IPS-18a (cell line): ENCODE measurements at regions not wholly inside any gene's neighbourhood (a gene's known extent, or its start where the extent isn't known, plus 50 kb on each side); places are given as distances from the start of the nearest gene placed in this dataset.

Experiments
- H3K27ac ChIP-seq: one replicate; pipeline ENCODE4 v1.5.1; 2013; ENCODE audit warnings: low read length
- H3K27me3 ChIP-seq: one replicate; pipeline ENCODE4 v1.6.1; 2013; ENCODE audit warnings: mild to moderate bottlenecking, low read length; ENCODE audit not compliant: control insufficient read depth, insufficient read depth
- H3K36me3 ChIP-seq: one replicate; pipeline ENCODE4 v1.6.1; 2013; ENCODE audit warnings: low read depth, low read length; ENCODE audit not compliant: control insufficient read depth
- H3K4me1 ChIP-seq: one replicate; pipeline ENCODE4 v1.6.1; 2013; ENCODE audit warnings: low read depth, low read length; ENCODE audit not compliant: control insufficient read depth
- H3K4me3 ChIP-seq: one replicate; pipeline ENCODE4 v1.5.1; 2013; ENCODE audit warnings: low read length
- H3K9ac ChIP-seq: one replicate; pipeline ENCODE4 v1.6.1; 2013; ENCODE audit warnings: mild to moderate bottlenecking, low read length, moderate library complexity
- H3K9me3 ChIP-seq: one replicate; pipeline ENCODE4 v1.6.1; 2013; ENCODE audit warnings: low read depth, low read length; ENCODE audit not compliant: control insufficient read depth

DNA sequence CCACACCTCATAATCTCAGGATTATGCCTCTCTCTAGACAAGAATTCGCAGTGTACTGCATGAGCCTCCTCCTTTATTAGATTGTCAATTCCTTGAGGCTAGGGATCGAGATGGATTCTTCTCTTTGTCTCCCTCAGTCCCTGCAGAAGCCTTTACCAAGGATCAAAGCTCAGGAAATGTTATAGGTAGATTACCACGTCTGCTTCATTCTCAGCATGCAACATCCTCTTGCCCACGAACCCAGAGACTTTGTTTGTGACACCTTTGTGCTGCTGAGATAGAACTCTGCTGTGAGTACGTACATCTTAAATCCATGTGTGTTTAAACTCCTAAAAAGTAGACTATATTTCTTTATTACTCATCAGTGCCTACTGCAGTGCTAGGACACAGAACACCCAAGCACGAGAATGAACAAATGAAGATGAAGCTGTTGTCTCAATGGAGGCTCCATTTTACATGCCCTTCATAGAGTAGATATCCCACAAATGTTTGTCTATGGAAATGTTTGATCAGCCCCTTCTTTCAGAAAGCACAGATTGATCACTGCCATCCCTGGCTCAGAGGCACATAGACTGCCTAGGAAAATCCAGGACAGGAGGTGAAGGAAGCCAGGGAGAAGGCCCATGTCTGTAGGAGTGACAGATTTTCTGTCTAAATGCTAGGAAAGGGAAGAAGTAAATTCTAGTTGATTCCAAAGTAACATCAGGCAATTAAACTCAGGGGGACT lies 98.8 kb upstream of the KLHL29 start:
- H3K36me3 ChIP-seq = no peaks in the 10 kb centered on the region
- no peaks in the 10 kb centered on the region for H3K27me3 ChIP-seq
- H3K4me1 ChIP-seq = peaks cover 19% of the 10 kb centered on the region
- no peak overlapping the region for H3K4me3 ChIP-seq
- no peak overlapping the region for H3K9ac ChIP-seq
- H3K27ac ChIP-seq = no peak overlapping the region
- no peaks in the 10 kb centered on the region for H3K9me3 ChIP-seq

DNA sequence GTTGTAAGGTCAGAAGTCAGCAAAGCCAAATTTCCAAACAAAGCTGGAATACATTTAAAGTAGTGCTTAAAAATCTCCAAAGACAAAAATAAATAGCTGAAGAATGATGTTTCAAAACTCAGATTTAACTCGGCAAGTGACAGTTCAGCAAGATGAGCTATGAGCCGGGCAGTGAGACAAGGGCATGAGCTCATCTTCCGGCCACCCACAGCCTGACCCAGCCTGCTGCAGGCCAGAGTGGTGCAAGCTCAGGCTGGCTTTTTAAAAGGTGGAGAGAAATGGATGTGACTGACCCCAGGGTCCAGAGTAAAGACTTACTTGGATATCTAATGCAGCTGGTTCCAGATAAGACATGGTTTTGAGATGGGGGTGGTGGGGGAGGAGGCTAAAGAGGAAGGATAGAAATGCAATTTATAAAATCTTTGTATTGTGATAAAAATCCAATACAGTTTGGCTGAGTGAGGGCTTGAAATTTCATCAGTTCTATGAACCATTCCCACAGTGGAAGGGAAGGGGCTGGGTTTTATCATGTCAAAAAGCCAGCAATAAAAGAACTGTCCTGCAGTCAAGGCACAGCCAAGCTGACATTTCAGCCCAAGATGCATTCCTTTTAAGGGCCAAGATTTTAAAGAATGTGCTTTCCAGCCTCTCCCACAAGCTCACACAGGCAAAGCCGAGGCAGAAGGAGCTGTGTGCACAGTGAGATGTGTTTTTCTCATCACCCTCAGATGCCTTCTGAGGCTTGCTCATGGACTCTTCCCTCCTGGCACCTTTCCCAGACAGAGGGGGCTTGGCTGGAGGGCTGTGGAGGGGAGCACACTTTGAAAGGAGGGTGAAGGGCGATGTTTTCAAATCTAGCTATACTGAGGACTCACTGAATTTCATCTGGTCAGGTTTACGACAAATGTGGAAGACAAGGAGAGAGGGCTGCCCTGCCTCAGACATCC lies 97.9 kb upstream of the KLHL29 start:
- Histone ChIP-seq H3K36me3 (no peaks in the 10 kb centered on the region), H3K4me3 (no peak overlapping the region), H3K27ac (no peak overlapping the region), H3K9ac (no peak overlapping the region), H3K4me1 (peaks cover 19% of the 10 kb centered on the region), H3K27me3 (no peaks in the 10 kb centered on the region), H3K9me3 (no peaks in the 10 kb centered on the region)

DNA sequence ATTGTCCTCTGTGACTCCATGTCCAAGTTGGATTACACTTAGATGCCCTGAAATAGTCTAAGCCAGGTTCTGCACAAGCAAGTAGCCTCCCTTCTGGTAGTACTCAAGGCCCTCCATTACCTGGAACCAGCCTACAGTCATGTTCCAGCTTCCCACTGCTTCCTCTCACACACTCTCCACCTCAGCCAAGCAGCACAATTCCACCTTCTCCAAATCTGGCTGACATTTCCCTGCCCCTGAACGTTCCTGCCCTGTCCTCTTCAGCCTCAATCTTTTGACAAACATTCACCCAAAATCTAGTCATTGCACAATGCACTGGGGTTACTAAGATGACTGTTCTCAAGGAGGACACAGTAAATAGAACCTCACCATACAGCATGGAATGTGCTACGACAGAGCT lies 95.3 kb upstream of the KLHL29 start:
- peaks cover 19% of the 10 kb centered on the region for H3K4me1 ChIP-seq
- no peaks in the 10 kb centered on the region for H3K27me3 ChIP-seq
- no peak overlapping the region for H3K9ac ChIP-seq
- H3K36me3 ChIP-seq = no peaks in the 10 kb centered on the region
- no peak overlapping the region for H3K27ac ChIP-seq
- H3K4me3 ChIP-seq = no peak overlapping the region
- H3K9me3 ChIP-seq = no peaks in the 10 kb centered on the region

DNA sequence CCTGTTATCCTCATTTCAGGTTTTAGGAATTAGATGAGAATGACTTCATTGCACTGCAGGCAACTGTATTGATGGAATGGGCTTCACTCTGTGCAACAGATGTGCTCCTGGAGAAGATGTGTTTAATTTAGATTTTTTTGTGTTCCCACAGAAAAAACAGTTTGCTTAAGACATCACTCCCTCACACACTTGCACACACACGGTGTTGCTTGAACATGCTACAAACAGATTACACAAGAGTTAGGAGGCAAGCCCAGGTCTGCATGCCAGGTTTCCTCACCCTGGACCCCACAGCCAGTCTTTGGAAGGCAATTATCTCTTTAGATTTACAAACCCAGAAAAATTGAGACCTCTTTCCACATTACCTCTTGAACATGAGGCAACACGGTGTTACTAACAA lies 93.7 kb upstream of the KLHL29 start:
- Histone ChIP-seq H3K9me3 (no peaks in the 10 kb centered on the region), H3K27ac (no peak overlapping the region), H3K4me3 (no peak overlapping the region), H3K9ac (no peak overlapping the region), H3K27me3 (no peaks in the 10 kb centered on the region), H3K4me1 (peaks cover 7% of the 10 kb centered on the region), H3K36me3 (no peaks in the 10 kb centered on the region)

DNA sequence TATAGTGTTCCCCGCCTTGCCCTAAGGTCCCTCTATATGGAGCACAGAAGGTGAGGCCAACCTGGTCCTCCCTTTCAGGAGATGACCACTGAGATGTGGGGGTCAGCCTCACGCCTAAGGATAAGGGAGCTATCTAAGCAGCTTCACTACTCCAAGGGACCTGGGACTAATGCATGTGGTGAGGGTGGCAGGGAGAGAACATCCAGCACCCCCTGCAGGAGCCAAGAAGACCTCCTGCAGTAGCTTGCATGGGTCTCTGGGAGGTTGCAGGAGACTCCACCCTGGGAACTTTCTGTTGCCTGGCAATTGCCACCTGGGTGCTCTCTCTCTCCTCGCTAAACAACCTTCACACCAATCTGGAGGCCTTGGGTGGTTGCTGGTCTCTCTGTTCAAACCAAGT lies 93.0 kb upstream of the KLHL29 start:
- no peak overlapping the region for H3K4me3 ChIP-seq
- no peaks in the 10 kb centered on the region for H3K9me3 ChIP-seq
- H3K27ac ChIP-seq = no peak overlapping the region
- H3K4me1 ChIP-seq = peaks cover 3% of the 10 kb centered on the region
- H3K9ac ChIP-seq = no peak overlapping the region
- H3K27me3 ChIP-seq = no peaks in the 10 kb centered on the region
- no peaks in the 10 kb centered on the region for H3K36me3 ChIP-seq

DNA sequence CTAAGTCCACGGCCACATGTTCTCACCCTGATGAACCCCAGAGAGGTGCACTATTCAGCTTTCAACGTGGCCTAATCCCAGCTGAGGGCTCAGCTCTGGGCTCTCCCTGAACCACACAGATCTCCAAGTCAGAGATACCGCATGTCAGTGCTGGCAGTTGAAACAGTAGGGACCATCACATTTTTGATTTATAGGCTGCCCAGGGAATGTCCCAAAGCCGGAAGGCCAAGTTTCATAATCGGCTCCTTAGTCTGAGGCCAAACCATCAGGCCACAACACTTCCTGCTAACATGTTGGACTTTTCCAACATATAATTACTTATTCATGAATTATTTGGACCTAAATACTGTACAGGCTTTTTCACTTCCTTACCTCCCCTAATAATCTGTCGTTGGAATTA lies 91.9 kb upstream of the KLHL29 start:
- Histone ChIP-seq H3K27me3 (no peaks in the 10 kb centered on the region), H3K4me1 (no peaks in the 10 kb centered on the region), H3K27ac (no peak overlapping the region), H3K9ac (no peak overlapping the region), H3K9me3 (no peaks in the 10 kb centered on the region), H3K36me3 (no peaks in the 10 kb centered on the region), H3K4me3 (no peak overlapping the region)

DNA sequence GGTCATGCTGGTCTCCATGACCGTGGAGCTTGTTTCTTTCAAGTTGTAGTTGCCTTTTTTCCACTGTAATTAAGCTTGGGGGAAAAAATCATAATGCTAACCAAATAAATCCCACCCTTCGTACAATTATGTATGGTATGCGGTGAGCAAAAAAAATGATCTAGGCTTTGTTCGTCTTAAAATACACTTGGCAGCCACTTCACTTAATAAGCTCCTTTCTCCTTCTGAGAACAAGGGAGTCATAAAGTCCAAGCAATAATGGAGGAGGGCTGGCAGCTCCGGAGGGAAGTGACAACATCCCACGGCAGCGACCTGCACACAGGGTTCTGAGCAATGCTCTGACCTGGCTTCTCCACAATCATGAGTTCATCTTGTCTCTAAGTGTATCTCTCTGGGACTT lies 91.2 kb upstream of the KLHL29 start:
- Histone ChIP-seq H3K4me3 (no peak overlapping the region), H3K4me1 (no peaks in the 10 kb centered on the region), H3K27ac (no peak overlapping the region)

DNA sequence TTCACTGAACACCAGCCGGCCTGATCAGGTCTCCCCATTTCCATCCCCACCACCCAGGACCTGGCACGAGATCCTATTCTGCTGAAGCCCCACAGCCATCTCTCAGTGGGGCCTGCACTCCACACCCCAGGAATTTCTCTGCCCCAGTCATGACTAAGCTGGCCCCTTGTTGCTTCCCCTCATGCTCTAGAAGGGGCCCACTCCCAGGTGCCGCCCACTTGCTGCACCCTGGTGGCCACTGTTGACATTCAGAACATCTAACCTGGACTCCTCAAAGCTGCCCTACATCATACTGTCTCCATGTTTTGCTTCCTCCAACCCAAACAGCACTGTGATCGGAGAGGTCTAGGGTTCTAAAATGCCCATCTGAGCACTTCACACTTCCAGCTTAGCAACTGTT lies 90.7 kb upstream of the KLHL29 start:
- H3K9ac ChIP-seq = no peak overlapping the region
- no peaks in the 10 kb centered on the region for H3K27me3 ChIP-seq
- no peak overlapping the region for H3K27ac ChIP-seq
- no peaks in the 10 kb centered on the region for H3K9me3 ChIP-seq
- no peak overlapping the region for H3K4me3 ChIP-seq
- no peaks in the 10 kb centered on the region for H3K4me1 ChIP-seq
- H3K36me3 ChIP-seq = no peaks in the 10 kb centered on the region

More for the DNA sequence above, 91.2 kb upstream of the KLHL29 start:
- no peaks in the 10 kb centered on the region for H3K27me3 ChIP-seq
- H3K9ac ChIP-seq = no peak overlapping the region
- H3K36me3 ChIP-seq = no peaks in the 10 kb centered on the region
- no peaks in the 10 kb centered on the region for H3K9me3 ChIP-seq

DNA sequence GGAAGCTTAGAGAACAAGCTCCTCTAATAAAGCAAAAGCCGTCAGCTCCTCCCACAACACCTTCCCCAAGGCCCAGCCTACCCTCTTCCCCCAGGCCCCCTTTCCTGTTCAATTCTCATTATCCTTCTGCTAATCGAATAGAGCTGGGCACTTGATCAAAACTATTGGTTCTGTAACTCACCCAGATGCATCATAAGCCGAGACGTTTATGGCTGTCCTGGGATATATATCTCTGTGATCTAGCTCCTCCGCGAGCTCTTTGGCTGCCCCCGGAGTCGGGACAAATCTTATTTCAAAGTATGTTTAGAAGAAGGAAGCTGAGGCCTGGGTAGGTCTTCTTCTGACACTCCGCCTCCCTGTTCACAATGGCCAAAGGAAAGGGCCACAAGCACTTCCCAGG lies 88.3 kb upstream of the KLHL29 start:
- Histone ChIP-seq H3K36me3 (no peaks in the 10 kb centered on the region), H3K9me3 (no peaks in the 10 kb centered on the region), H3K9ac (no peak overlapping the region), H3K4me3 (no peak overlapping the region), H3K27me3 (no peaks in the 10 kb centered on the region), H3K4me1 (no peaks in the 10 kb centered on the region), H3K27ac (no peak overlapping the region)

DNA sequence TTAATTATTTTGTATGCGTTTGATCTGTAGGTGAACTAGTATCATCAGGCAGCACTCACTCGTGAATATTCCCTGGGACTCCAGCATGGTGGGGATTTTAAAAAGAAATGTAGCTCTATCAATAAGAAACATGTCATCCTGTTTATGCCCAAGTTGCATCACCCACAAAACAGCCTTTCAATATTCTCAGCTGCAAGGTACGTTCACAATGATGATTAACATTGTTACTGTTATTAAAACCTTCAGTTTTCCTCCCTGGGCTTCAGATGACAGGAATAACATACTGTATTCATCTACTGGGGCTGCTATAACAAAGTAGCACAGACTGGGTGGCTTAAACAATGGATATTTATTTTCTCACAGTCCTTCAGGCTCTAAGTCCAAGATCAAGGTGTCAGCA lies 87.9 kb upstream of the KLHL29 start:
- H3K36me3 ChIP-seq = no peaks in the 10 kb centered on the region
- no peaks in the 10 kb centered on the region for H3K4me1 ChIP-seq
- H3K4me3 ChIP-seq = no peak overlapping the region
- no peaks in the 10 kb centered on the region for H3K27me3 ChIP-seq
- H3K9me3 ChIP-seq = no peaks in the 10 kb centered on the region
- no peak overlapping the region for H3K27ac ChIP-seq
- H3K9ac ChIP-seq = no peak overlapping the region

DNA sequence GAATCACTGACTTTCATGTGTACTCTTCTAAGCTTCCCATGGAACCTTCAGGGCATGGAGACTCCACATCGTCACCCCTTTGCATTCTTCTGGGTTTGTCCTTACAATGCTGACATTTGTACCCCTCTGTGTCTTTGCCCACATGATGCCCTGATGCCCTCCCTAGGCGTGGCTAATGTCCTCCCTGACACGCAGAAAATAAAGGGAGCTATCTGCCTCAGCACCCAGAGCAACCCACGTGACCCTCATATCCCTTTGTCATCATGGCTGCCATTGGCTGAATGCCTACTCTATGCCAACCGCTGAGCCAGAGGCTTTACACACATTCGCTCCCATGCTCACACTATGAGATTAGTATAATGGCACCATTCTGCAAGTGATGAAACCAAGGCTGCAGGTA lies 86.4 kb upstream of the KLHL29 start:
- Histone ChIP-seq H3K4me3 (no peak overlapping the region), H3K27me3 (no peaks in the 10 kb centered on the region), H3K27ac (no peak overlapping the region), H3K36me3 (no peaks in the 10 kb centered on the region), H3K9me3 (no peaks in the 10 kb centered on the region), H3K9ac (no peak overlapping the region), H3K4me1 (no peaks in the 10 kb centered on the region)
